Lung (tissue), 11 donors: ENCODE measurements at regions not wholly inside any gene's neighbourhood (a gene's known extent, or its start where the extent isn't known, plus 50 kb on each side); places are given as distances from the start of the nearest gene placed in this dataset.

Source experiments
- ATAC-seq: fragments of 200-7000 bp; cut with Tn5 transposase; one replicate; pipeline ENCODE4 v1.9.1; 2020; ENCODE audit warnings: moderate number of reproducible peaks; ENCODE audit not compliant: insufficient read depth, low FRiP score
- DNase-seq, 3 donors: peaks; one replicate each; pipeline ENCODE4 v3.0.0-alpha.2; 2013 to 2017
- H3K27ac ChIP-seq, 2 donors: one replicate each; pipeline ENCODE4 v1.5.1; 2013; ENCODE audit warnings: mild to moderate bottlenecking in 2 of 2, moderate library complexity in 2 of 2, control low read depth in 1 of 2, inconsistent platforms in 1 of 2, low read depth in 1 of 2, low read length in 1 of 2
- H3K27me3 ChIP-seq, 3 donors: one replicate each; pipeline ENCODE4 v1.5.1; 2013; ENCODE audit warnings: low read length in 2 of 3; ENCODE audit not compliant: control insufficient read depth in 3 of 3, insufficient read depth in 3 of 3
- H3K36me3 ChIP-seq, 4 donors: one replicate each; pipeline ENCODE4 v1.5.1; 2013; ENCODE audit warnings: low read length in 4 of 4, mild to moderate bottlenecking in 1 of 4, moderate library complexity in 1 of 4; ENCODE audit not compliant: control insufficient read depth in 4 of 4, insufficient read depth in 4 of 4
- H3K4me1 ChIP-seq, 5 donors: one replicate each; pipeline ENCODE4 v1.5.1; 2013; ENCODE audit warnings: low read length in 5 of 5, mild to moderate bottlenecking in 2 of 5, moderate library complexity in 1 of 5; ENCODE audit not compliant: control insufficient read depth in 5 of 5, insufficient read depth in 5 of 5
- H3K4me3 ChIP-seq: one replicate; pipeline ENCODE4 v1.5.1; 2013; ENCODE audit warnings: mild to moderate bottlenecking, control low read depth, moderate library complexity
- H3K9ac ChIP-seq, 2 donors: one replicate each; pipeline ENCODE4 v1.5.1; 2013; ENCODE audit warnings: low read length in 2 of 2, control low read depth in 1 of 2; ENCODE audit not compliant: insufficient read depth in 1 of 2
- H3K9me3 ChIP-seq, 4 donors: one replicate each; pipeline ENCODE4 v1.5.1; 2013; ENCODE audit warnings: low read length in 3 of 4, mild to moderate bottlenecking in 1 of 4, moderate library complexity in 1 of 4; ENCODE audit not compliant: control insufficient read depth in 4 of 4, insufficient read depth in 3 of 4
- CTCF ChIP-seq: IDR thresholded peaks from 2 replicates; pipeline ENCODE4 v1.5.1; 2012; ENCODE audit warnings: mild to moderate bottlenecking; ENCODE audit errors: control extremely low read depth, extremely low read depth
- WGBS, 2 donors: extraction: QIAGEN DNeasy Blood & Tissue Kit; methylation state at CpG; one replicate each; pipeline ENCODE4 v1.1.7; 2013; 5-methylcytosine and 5-hydroxymethylcytosine counted together
- donor health status: control.
- donor health status: control.
- donor health status: Bipolar disorder and iron deficiency.
- donor health status: healthy.
- donor health status: DM: yes; HTN: yes; CAD: no.

GRCh38 chr2:8094526-8094925, 587.3 kb upstream of the ID2 start:
- Histone ChIP-seq H3K9me3 (no peaks in the 10 kb centered on the region), H3K36me3 (no peaks in the 10 kb centered on the region), H3K27ac (no peak overlapping the region), H3K4me1 (peaks cover 0 to 5% (median 0%) of the 10 kb centered on the region in 5 donors), H3K9ac (no peak overlapping the region), H3K27me3 (no peaks in the 10 kb centered on the region), H3K4me3 (no peak overlapping the region)
- no peak for TF ChIP-seq CTCF
- DNase-seq (no peak), ATAC-seq (no peak)
- 91 to 95% methylated on average over 18 of the region's 18 CpGs for WGBS, 2 donors

GRCh38 chr2:8095978-8096377, 585.9 kb upstream of the ID2 start:
- Histone ChIP-seq H3K9me3 (no peaks in the 10 kb centered on the region), H3K4me1 (peaks cover 0 to 1% (median 0%) of the 10 kb centered on the region in 5 donors), H3K36me3 (no peaks in the 10 kb centered on the region), H3K9ac (no peak overlapping the region), H3K4me3 (no peak overlapping the region), H3K27ac (no peak overlapping the region), H3K27me3 (peaks cover 0 to 2% (median 0%) of the 10 kb centered on the region in 3 donors)
- no peak for TF ChIP-seq CTCF
- WGBS, 2 donors = 94 to 99% methylated on average over 4 of the region's 4 CpGs
- DNase-seq = no peak
- ATAC-seq = no peak

GRCh38 chr2:8096484-8096883, 585.4 kb upstream of the ID2 start:
- H3K9ac ChIP-seq = no peak overlapping the region
- no peaks in the 10 kb centered on the region for H3K9me3 ChIP-seq
- no peaks in the 10 kb centered on the region for H3K36me3 ChIP-seq
- H3K27ac ChIP-seq = no peak overlapping the region
- 88 to 96% methylated on average over 1 of the region's 1 CpG for WGBS, 2 donors
- ATAC-seq = no peak
- peaks cover 0 to 2% (median 0%) of the 10 kb centered on the region in 3 donors for H3K27me3 ChIP-seq
- H3K4me1 ChIP-seq = peaks cover 0 to under 1% (median 0%) of the 10 kb centered on the region in 5 donors
- H3K4me3 ChIP-seq = no peak overlapping the region
- TF ChIP-seq CTCF = no peak
- no peak for DNase-seq
